ENCODE measurements at regions not wholly inside any gene's neighbourhood (a gene's known extent, or its start where the extent isn't known, plus 50 kb on each side); places are given as distances from the start of the nearest gene placed in this dataset.
"Not testable (repeated sequence)": the region's sequence is repeated elsewhere in the genome, so short reads cannot be mapped to it uniquely, and the experiment has no call there.

- DNase-seq: no peak
Observed at GRCh38 chr7:42720991-42721796, 190.7 kb downstream of the C7orf25 start.

DNA sequence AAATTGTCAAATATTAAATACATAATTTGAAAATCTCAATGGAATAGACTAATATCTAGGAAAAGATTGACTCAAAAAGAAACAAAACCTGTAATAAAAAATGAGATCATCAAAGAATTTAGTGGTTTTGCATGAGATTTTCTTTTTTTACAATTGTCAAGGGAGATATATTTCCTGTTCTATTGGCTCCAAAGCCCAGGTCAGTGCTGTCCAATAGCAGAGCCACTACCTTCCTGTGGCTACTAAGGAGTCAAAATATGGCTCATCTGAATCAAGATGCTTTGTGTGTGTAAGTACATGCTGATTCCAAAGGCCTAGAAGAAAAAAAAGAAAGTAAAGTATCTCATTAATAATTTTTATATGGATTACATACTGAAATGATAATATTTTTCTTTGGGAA lies 191.9 kb downstream of the C7orf25 start:
- DNase-seq: no peak

DNA sequence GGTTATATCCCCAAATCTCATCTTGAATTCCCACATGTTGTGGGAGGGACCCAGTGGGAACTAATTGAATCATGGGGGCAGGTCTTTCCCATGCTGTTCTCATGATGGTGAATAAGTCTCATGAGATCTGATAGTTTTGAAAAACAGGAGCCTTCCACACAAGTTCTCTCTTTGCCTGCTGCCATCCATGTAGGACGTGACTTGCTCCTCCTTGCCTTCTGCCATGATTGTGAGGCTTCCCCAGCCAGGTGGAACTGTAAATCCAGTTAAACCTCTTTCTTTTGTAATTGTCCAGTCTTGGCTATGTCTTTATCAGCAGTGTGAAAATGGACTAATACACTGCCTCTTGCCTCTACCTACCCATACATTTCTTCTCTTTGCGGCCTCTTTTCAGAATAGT lies 193.4 kb downstream of the C7orf25 start:
- DNase-seq: not testable (repeated sequence)

DNA sequence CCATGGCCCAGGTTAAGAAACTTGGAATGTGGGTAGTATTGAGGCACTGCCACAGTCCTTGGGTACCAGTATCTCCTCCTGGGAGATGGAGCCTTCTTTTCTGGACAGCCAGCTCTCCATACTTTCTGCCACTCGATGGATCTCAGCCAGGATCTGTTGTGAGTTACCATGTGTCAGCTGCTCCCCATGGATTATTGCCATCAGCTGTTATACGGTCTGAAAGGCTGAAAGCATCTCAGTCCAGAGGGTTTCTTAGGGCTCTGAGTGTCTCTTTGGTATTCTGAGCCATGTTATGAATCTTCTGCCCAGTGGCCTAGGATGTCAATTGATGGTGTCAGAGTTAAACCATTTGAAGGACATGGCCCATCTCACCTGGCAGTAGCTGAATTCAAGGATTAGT lies 197.5 kb downstream of the C7orf25 start:
- no peak for DNase-seq

DNA sequence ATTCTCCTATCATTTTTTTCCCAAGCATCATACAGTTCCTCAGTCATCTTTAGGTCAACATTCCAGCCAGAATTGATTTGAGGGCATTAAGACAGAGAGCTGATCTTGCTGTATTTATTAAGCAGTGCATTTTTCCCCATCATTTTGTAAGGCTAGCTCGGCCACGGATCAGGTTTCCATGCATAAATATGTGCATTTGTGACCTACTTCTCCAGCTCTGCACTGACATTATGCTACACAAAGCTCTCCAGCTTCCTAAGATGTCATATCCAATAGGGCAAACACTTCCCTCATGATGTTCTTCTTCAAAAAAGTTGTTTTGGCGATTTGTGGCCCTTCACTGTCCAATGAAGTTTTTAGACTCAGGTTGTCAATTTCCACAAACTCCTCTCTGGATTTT lies 202.6 kb downstream of the C7orf25 start:
- no peak for DNase-seq

DNA sequence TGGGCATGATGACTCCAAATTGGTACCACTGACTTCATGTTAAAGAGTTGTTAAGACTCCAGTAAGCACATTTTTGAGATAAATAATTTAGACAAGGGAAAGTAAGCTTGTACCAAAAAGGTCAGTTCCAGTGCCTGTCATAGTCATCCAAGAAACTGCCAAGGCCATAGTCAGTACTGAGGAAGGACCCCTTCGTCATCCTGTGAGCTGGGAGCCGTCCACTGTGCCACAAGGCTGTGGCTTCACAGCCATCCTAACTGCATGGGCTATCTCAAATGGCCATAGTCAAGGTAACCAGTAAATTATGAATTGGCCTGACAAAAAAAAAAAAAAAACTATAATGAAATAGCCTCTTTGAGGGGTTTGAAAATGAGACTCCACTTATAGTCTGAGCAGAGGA lies 207.2 kb downstream of the C7orf25 start:
- no peak for DNase-seq

DNA sequence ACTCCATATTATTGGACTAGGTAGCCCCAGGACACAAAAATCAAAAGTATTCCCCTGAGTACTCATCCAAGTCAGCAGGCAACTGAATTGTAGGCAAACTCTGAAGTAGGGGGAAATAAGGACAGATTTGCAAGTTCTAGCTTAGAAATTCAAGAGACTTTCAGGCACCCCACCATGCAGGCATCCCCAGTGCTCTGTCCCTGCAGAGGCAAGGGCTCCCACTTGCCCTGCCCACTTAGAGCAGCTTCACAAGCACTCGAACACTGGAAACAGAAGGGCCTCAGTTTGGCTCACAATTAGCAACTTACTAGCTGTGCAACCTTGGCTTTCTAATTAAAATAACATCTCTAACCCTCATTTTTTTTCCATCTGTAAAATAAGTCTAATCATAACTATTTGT lies 209.2 kb downstream of the C7orf25 start:
- no peak for DNase-seq

- no peak for DNase-seq
Observed at GRCh38 chr7:42700406-42701327, 211.2 kb downstream of the C7orf25 start.

- no peak for DNase-seq
Observed at GRCh38 chr7:42699380-42700178, 212.3 kb downstream of the C7orf25 start.

GRCh38 chr7:42698600-42699374 lies 213.1 kb downstream of the C7orf25 start:
- no peak for DNase-seq

DNA sequence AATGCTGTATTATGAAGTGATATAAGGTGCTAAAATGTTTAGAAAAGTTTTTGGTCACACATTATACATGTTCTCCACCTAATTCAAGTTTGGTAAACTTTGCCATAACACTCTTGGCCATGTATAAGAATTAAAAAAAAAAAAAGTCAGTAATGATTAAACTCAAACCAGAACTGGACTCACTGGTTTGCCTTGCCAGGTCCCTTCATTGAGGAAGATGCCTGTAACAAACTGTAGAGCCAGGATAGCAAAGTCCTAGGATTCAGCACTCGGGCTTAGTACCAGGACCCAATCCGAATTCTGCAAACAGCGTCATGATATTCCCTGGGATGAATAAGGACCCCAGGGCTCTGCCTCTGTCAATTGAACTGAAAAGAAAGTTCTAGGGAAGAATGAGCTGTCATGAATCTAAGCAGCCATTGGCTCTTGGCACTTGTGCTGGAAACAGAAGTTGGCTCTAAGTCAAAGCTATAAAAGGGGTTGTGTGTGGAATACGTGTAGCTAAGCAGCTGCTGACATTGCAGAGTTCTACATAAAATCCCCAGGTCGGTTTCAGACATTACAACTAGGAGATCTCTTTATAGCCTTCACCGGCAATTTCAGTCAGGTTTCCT lies 216.9 kb downstream of the C7orf25 start:
- DNase-seq: no peak

DNA sequence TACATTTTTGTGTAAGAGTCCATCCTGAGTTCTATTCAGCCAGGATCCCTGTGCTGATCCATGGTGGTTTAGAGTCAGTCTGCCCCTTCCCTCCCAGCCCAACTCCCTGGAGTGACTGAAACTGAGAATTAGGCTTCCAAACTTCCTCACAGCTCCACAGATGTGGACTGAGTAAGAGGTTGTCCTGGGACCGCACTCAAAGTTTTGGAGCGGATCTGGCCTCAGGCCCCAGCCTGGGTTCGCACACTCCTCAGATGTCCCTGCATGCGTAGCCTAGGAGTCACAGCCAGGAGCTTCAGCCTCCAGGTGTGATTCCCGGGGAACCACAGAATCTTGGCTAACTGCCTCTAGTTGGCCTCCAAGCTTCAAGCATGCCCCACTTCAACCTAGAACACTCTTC lies 218.1 kb downstream of the C7orf25 start:
- no peak for DNase-seq

DNA sequence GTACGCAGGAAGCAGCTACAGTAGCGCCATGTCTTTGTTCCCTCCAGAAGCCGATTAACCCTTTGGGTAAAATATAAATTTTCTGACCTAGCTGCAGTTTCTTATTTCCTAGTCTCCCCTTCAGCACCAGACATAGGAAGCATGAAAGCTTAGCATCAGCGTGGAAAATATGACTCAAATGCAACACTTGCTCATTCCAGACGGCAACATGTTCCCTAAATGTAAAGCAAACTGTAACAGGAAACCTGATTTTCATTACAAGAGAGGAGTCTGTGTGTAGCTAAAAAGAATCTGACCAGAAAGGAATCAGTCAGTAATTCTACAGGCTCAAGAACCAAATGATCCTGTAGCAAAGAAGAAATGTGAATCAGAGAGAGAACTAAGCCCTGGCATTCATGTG lies 219.2 kb downstream of the C7orf25 start:
- no peak for DNase-seq

DNA sequence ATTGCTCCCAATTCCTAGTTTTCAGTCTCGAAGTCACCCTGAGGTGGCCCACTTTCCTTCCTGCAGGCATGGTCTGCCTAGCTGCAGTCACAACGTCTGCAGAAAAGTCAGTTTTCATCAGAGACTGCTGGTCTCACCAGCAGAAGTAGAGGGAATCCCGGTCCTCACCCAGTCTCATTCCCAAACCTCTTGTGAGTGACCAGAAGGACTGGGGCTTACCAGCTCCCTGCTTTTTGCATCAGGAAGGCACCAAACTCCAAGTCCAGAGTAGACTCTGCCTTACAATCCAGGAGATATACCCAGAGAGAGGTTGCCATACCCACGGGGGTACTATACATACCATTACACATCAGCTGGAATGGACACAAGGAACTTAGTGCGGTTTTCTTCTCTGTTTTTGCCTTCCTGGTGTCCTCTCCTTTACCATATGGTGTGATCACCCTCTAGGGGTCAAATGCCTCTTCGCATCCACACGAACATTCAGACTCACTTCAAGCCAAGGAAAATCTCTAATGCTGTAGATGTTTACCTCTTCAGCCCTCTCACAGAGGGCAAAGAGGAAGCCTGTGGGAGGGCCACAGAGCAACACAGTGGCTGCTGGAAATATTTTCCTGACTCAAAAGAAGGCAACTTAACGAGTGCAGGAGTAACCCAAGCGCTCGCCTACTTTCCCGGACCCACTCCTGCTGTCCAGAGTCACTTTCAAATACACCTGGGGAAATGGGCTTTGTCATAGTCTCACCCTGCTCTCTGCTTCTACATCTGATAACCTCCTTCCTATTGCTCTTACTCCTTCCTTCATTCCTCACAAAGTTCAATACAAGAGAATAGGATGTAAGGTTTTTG lies 220.9 kb downstream of the C7orf25 start:
- no peak for DNase-seq

- DNase-seq: no peak
Observed at GRCh38 chr7:42689626-42690025, 222.2 kb downstream of the C7orf25 start.

DNA sequence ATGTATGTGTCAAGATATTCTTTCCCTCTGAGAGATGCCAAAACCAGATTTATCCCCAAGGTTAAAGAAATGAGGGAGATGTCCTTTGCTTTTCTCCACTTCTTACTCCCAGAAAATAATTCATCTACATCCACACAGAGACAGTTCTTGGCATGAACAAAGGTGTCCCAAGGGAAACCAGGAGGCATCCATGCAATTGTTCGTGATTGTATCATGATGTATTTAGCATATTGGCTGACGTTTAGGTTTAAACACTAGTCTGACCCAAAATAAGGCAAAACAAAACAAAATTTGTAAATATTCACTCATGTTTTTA lies 223.9 kb downstream of the C7orf25 start:
- no peak for DNase-seq

GRCh38 chr7:42687211-42688055 lies 224.4 kb downstream of the C7orf25 start:
- DNase-seq: no peak

GRCh38 chr7:42686594-42687156 lies 225.2 kb downstream of the C7orf25 start:
- DNase-seq: no peak

GRCh38 chr7:42685911-42686310 lies 226.0 kb downstream of the C7orf25 start:
- no peak for DNase-seq
